NCI-H1930 (cell line): ENCODE measurements at regions not wholly inside any gene's neighbourhood (a gene's known extent, or its start where the extent isn't known, plus 50 kb on each side); places are given as distances from the start of the nearest gene placed in this dataset.
"Not testable (repeated sequence)": the region's sequence is repeated elsewhere in the genome, so short reads cannot be mapped to it uniquely, and the experiment has no call there.

Source experiments
- DNase-seq, 2 experiments: peaks; one replicate each; lab custom pipeline; 2025; lab: John Stamatoyannopoulos, UW

DNA sequence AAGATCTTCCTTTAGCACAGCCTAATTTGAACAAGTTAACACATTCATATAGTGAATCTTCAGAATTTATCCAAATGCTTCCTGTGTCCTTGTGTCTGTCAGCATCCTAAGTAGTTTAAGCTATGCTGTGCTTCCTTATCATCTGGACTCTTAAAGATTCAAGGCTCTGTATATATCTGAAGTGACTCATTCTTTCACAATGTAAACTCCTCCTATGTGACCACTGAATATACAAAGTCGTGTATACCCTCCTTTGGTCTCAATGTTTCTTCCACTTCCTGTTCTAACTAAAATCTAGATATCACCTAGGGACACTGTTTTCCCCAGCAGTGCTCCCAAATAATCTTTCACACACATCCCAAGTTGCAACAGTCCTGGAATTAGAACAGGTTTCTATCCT lies 935.7 kb upstream of the NUDT12 start:
- DNase-seq = no peak

DNA sequence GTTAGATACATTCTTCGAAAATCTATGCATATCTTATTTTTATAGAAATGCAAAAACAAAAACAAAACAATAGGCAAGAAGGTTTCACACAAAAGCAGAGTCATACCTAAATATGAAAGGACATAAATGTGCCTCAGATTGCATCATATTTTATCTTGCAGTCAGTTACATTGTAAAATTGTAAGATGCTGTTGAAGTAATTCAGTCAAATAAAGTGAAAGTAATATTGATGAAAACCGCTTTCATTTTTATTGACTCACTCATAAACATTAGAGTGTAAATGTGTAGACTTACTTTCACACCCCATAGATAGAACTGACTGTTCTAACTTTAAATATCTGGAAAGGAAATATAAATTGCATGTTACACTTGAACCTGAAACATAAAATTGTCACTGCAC lies 931.5 kb upstream of the NUDT12 start:
- no peak for DNase-seq

DNA sequence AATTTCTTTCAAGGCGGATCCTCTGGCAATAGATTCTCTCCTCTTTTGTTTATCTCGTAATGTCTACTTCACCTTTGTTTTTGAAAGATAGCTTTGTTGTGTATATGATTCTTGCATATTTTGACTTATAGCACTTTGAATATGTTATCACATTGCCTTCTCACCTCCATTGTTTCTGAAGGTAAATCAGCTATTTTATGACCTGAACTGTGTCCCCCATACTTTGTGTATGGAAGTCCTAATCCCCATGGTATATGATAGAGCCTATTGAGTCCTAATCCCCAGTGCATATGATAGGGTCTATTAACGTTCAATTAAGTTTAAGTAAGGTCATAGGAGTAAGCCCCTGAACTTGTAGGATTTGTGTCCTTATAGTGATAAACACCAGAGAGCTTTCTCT lies 910.2 kb upstream of the NUDT12 start:
- no peak for DNase-seq

DNA sequence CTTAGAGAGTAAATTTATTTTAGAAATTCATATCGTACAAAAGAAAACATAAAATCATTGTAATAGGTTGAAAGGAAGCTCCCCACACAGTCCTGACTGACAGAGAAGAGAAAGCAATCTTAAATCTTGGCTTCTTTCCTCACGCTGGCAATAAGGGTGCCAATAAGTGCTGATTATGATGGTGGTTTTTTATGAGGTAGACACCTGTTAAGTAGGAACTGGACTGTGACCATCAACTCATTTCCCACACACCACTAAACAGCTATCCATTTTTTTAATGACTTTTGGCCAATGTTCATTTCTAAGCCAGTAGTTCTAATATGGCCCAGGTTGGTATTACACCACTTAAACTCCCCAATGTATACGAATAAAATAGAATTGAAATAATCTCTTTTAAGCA lies 893.5 kb upstream of the NUDT12 start:
- no peak for DNase-seq

DNA sequence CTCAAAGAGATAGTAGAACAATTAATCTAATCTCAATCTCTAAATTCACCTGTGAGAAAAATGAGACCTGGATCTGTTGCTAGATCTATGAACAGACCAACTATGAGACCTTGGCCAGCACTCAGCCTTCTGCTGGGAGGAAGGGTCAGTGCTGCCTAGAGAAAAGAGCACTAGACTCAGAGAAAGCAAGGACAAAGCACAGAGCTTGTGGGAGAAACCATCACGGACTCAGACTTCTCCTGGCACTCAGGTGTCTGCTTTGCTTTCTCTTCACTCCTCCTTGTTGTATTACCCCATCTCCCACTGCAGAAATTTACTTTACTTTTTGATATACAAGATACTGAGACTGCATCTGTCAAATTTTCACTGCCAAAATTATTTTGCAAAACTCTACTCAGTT lies 890.0 kb upstream of the NUDT12 start:
- DNase-seq = no peak

DNA sequence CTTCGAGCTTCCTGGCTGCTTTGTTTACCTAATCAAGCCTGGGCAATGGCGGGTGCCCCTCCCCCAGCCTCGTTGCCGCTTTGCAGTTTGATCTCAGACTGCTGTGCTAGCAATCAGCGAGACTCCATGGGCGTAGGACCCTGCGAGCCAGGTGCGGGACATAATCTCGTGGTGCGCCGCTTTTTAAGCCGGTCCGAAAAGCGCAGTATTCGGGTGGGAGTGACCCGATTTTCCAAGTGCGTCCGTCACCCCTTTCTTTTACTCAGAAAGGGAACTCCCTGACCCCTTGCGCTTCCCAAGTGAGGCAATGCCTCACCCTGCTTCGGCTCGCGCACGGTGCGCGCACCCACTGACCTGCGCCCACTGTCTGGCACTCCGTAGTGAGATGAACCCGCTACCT lies 889.3 kb upstream of the NUDT12 start:
- not testable (repeated sequence) for DNase-seq

DNA sequence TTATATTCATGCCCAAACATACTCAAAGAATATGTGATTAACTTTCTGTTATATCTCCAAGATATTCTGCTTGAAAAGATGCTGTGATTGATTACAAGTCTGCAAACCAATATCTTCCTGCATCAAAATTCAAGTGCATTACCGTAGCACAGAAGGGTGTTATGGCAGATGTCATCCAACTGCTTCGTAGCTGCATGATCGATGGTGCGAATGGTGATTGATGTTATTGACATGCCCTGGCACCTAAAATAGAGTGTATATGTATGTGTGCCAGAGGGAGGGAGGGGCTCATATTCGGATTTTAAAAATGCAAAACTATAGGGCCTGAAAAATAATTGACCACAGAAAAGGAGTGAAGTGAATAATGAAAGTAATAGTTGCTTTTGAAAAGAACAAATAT lies 882.1 kb upstream of the NUDT12 start:
- no peak for DNase-seq

DNA sequence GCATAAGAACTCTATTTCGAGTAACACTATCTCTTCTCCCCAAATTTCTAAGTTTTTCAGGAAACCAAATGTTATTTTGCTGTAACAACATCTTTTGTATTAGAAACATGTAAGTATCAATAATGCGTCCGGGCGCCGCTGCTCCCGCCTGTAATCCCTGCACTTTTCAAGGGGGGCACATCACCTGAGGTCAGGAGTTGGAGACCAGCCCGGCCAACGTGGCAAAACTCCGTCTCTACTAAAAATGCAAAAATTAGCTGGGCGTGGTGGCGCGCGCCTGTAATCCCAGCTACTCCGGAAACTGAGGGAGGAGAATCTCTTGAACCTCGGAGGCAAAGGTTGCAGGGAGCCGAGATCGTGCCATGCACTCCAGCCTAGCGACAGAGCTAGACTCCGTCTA lies 881.1 kb upstream of the NUDT12 start:
- DNase-seq = no peak

DNA sequence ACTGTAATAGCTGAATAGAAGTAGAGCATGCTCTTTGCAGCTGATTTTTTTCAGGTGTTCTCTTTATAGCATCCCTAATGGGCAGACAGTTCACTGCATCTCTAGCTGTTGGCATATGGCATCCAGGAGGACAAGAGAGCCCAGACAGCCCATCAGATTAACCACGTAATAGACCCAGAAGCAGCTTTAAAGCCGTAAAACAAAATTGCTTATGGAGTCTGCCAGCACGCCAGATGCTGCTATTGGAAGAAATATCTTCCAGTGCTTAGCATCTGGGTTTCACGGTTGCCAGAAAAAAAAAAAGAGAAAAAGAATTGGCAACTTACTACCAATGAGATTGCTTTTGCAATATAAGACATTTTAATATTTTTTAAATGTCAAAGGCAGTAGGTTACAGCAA lies 869.4 kb upstream of the NUDT12 start:
- DNase-seq = no peak

DNA sequence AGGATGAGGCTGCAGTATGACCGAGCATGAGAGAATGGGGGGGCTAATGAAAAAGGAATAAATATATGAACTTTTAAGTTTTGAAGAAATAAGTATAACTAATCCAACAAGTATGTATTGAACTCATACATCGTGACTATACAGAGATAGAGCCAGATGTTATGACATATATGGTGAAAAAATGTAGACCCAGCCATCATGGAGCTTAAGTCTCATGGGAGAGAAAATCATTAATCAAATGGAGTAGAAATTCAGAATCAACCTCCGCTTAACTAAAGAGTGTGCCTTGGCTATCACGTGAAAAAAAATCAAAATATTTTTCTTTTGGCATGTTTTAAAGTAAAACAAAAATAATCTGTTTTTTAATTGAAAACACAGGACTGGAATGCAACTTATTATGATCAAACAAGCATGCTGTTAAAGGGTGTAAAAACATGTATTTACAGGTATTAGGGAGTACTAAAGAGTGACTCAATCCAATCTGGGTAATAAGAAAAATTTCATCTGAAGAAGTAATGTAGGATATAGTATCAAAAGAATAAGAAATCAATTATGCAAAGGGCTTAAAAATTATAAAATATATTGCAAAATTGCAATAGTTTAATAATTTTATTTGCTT lies 868.5 kb upstream of the NUDT12 start:
- DNase-seq = no peak

DNA sequence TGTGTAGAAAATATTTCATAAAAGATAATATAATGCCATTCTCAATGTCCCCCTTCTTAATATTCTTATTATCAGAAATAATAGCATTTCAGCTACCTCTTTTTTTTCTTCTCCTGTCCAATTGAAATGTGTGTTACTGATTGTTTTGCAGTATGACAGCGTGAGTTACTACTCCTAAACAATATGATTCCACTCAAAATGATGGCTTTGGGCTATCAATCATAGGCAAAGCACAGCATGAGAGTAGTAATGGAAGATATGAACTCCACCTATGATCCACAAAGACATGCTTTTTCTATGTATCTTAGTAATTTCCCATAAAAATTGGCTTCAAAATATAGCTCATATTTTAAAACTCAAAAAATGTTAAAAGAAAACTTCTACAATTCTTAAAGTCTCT lies 867.3 kb upstream of the NUDT12 start:
- DNase-seq = no peak

DNA sequence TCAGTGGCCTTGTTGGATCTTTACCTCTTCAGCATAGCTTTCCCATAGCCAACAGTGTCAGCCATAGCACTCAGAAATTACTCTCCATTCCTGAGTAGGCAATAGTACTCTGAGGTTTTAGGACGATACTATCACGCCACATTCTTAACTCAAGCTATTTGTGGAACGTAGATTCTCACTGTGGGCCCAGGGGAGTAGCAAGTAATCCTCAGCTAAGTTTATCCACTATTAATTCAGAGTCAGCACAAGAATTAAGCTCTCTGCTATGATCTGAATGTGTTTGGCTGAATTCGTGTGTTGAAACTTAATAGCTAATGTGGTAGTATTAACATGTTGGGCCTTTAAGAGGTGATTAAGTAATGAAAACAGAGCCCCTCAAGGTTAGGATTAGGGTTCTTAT lies 858.8 kb upstream of the NUDT12 start:
- no peak for DNase-seq

DNA sequence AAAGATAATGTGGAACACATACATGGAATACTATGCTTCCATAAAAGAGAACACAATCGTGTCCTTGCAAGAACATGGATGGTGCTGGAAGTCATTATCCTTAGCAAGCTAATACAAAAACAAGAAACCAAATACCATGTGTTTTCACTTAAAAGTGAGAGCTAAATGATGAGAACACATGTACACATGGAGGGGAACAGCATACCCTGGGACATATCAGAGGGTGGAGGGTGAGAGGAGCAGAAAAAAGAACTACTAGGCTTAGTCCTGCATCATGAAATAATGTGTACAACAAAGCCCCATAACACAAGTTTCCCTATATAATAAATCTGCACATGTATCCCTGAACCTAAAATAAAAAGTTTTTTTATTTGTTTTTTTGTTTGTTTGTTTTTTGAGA lies 855.5 kb upstream of the NUDT12 start:
- no peak for DNase-seq

DNA sequence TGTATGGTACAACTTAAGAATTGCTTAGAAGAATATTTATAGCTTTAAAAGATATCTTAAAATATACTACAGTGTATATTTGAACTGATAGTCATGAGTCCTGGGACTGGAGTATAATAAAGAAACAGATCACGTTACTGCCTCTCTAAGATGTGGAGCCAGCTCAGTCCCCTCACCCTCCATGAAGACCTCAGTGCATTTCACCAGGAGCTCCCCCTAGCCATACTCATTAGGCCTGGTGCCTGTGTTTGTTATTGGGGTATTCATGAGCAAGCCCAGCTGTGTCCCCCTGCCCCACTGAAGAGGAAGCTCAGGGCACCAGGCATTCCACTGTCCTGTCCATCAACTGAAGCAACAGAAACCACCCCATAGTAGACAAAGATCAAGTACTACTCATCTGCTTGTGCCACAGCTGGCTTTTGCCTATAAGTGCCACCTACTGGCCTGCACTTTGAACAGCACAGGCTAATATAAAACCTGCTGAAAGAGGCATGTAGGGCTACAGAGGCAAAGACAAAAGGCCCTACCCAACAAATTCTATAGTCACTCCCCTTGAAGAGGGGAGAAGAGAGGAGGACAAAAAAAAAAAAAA lies 850.2 kb upstream of the NUDT12 start:
- no peak for DNase-seq

DNA sequence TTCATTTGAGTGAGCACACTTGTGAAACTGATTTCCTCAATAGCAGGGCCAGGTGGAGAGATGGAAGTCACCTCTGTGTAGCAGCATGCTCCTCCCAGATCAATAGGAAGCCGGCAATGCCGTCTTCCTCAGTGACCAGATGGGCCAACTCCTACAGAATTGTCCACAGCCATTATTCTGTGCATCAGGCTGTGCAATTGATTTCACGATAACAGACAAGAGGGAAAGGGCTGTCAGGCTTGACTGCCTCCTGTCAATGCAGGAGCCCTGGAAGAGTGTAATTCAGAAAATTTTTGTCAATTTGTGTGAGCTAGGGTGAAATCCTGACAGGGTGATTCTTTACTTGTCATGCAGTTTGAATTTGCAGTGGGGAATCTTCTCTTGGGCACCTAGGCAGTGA lies 838.4 kb upstream of the NUDT12 start:
- no peak for DNase-seq

DNA sequence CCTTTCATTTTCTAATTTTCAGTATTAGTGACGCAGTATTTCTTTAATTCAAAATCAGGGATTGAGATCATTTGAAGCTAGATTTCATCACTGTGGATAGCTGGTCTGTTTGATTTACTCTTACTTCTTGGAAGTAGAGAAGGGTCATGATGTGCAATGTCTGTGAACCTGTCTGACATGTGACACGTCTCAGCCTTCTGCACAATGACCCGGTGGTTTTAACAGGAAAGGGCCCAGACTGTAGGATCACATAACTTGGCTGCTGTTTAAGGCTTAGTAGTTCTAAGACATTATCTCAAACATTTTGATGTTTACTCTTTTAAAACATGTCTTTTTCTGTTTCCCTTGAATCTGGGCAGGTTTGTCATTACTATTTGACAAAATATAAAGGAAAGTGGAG lies 823.3 kb upstream of the NUDT12 start:
- DNase-seq = no peak

DNA sequence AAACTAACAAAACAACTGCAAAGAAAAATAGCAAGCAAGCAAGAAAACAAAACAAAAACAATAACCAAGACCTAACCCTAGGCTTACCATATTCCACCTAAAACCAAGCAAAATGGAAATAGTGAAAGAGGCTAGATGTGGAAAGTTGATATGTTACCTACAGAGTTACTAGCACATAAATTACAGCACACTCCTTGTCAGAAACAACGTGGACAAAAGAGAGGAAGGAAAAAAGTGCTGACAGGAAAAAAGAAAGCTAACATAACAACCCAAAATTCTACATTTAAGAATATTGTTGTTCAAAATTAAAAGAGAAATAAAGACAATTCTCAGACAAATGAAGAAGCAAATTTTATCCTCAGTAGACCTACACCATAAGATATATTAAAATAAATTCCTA lies 812.8 kb upstream of the NUDT12 start:
- no peak for DNase-seq

DNA sequence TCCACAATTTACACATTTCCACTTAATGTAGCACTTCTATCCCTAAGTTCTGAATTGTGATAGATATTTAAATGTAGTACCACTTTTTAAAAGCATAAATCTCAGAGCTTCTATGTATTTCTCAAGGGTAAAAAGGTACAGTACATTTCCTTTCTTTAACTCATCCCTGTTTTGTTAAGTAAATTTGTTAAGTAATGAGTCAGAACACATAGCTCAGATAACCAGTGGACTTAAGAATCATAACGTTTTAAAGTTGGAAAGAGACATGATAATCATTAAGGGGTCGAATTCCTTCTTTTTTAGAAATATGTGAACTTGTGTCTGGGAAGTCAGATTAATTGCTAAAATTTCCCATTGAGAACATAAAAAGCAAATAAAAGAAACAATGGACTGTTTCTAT lies 810.2 kb upstream of the NUDT12 start:
- DNase-seq = no peak

DNA sequence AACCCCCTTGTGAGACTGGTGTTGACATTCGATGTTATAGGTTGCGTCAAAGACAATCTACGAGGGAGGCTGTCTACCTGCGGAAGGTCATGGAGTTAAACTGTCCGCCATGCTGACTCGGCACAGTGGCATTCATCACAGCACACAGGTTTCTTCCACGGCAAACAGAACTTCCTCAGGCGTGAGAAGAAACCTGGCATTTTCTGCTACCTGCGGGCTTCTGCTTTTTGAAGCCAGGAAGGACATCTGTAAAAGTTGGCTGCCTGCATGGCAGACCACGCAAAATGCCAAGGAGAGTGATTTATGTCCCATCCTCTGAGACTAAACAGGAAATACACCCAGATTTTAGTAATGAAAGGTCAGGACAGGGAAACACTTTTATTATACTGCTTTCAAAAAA lies 809.8 kb upstream of the NUDT12 start:
- DNase-seq = no peak

DNA sequence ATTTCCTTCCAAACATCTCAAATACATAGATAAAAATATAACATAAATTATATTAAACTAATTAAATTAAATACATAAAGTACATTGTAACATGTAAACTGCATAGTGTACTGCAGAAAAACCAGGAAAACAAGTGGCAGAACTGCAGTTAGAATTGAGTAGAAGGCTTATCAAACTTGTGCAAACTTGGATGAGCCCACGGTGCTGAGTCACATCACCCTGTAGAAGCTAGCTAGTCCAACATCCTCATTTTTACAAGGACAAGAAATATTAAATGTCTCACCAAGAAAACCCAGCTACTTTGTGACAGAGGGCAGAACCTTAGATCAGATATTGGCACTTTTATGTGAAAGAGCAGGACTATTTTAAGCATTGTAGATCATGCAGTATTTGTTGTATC lies 807.9 kb upstream of the NUDT12 start:
- no peak for DNase-seq

DNA sequence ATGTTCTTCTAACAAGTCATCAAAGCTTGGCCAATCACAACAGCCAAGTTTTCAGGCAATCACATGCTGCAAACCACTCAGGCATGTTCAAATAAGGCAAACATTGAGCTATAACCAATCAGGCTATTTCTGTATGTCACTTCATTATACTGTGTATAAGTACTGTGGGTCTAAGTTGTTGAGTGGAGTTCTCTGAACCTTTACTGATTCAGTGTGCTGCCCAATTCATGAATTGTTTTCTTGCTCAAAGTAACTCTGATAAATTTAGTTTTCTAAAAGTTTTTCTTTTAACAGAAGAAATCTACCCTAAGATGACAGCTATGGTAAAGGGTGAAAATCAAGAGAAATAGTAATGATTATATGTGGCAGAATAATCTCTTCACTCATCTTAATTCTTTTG lies 805.4 kb upstream of the NUDT12 start:
- no peak for DNase-seq

DNA sequence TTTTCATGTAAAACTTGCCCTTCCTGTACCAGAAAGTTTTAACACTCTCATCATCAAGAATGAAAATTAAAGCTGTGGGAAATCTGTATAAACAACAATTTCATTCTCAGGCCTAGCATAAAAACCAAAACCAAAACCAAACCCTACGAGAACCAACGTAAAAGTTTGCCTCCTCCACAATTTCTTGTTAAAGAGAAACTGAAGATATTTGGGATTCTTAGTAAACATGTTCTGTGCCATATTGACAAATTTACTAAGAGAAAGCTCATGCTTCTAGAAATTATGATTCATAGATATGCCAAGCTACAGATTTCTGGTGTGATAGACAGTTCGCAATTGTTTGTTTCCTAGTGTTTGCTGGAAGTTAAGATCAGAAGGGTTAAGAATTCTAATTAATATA lies 801.0 kb upstream of the NUDT12 start:
- no peak for DNase-seq

DNA sequence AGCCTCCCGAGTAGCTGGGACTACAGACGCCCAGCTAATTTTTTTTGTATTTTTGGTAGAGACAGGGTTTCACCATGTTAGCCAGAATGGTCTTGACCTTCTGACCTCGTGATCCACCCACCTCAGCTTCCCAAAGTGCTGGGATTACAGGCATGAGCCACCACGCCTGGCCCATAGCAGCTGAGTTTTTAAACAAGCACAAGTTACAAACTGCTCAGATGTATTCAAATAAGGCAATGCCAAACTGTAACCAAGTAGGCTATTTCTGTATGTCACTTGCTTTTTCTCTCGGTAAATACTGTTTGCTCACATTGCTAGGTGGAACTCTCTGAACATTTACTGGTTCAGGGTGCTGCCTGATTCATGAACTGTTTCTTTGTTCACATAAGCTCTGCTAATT lies 799.3 kb upstream of the NUDT12 start:
- DNase-seq = no peak

DNA sequence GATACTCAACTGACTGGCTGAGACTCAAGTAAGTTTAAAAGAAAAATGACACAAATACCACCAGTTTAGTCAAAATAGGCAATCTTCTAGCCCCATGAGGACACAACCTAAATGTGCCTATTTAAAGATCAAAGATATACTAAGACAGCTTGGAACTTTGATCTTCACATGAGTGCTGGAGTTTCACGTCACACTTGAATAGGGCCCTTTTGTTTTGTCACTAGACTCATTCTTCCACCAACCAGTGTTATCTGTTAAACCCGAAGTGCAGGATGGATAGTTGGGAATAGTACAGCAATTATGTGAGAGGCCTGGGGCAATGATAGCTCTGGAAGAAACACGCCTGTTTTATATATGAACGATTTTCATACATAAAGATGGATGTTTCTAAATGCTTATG lies 792.8 kb upstream of the NUDT12 start:
- no peak for DNase-seq

DNA sequence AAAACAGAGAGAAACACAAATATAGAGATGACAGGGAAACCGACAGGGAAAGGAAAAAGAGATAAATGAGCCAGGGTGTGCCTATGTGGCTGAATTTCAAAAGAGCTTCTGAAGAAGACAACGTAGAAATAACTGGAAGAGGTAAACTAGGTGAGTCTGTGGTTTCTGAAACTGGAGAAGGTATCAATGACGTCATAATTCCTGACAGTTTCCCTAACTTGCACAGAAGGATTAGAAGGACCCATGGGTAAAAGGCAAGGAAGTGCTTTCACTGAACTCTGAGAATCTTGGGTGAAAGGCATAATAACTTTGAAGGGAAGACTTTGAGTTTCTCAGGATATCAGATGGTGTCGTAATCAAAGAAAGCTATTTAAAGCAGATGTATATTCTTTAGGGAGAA lies 790.8 kb upstream of the NUDT12 start:
- no peak for DNase-seq
